ENCODE measurements at regions not wholly inside any gene's neighbourhood (a gene's known extent, or its start where the extent isn't known, plus 50 kb on each side); places are given as distances from the start of the nearest gene placed in this dataset.
"Not testable (repeated sequence)": the region's sequence is repeated elsewhere in the genome, so short reads cannot be mapped to it uniquely, and the experiment has no call there.

- Histone ChIP-seq H3K4me3 (ENCODE audit: low read depth, low read length) (no peak overlapping the region), H3K27ac (ENCODE audit: low read depth) (no peak overlapping the region), H3K36me3 (ENCODE audit: insufficient read depth) (no peaks in the 10 kb centered on the region), H3K4me1 (ENCODE audit: insufficient read depth) (no peaks in the 10 kb centered on the region)
- DNase-seq (ENCODE audit: extremely low spot score): no peak
- WGBS: 85% methylated on average over 1 of the region's 1 CpG
These were observed 1099.4 kb downstream of the FSCB start for GRCh38 chr14:43407706-43408105.

- no peak overlapping the region for H3K4me3 ChIP-seq (ENCODE audit: low read depth, low read length)
- DNase-seq (ENCODE audit: extremely low spot score): no peak
- no peaks in the 10 kb centered on the region for H3K36me3 ChIP-seq (ENCODE audit: insufficient read depth)
- no peaks in the 10 kb centered on the region for H3K4me1 ChIP-seq (ENCODE audit: insufficient read depth)
- H3K27ac ChIP-seq (ENCODE audit: low read depth): no peak overlapping the region
These were observed 1100.2 kb downstream of the FSCB start for GRCh38 chr14:43406931-43407330.

- H3K4me3 ChIP-seq (ENCODE audit: low read depth, low read length): no peak overlapping the region
- H3K36me3 ChIP-seq (ENCODE audit: insufficient read depth): no peaks in the 10 kb centered on the region
- no peaks in the 10 kb centered on the region for H3K4me1 ChIP-seq (ENCODE audit: insufficient read depth)
- H3K27ac ChIP-seq (ENCODE audit: low read depth): no peak overlapping the region
- no peak for DNase-seq (ENCODE audit: extremely low spot score)
- WGBS: 30% methylated on average over 1 of the region's 1 CpG
These were observed 1107.8 kb downstream of the FSCB start for GRCh38 chr14:43399289-43399688.

GRCh38 chr14:43370565-43370896 is 1136.6 kb downstream of the FSCB start:
- H3K36me3 ChIP-seq (ENCODE audit: insufficient read depth); H3K4me1 ChIP-seq (ENCODE audit: insufficient read depth); H3K4me3 ChIP-seq (ENCODE audit: low read depth, low read length); H3K27ac ChIP-seq (ENCODE audit: low read depth); DNase-seq (ENCODE audit: extremely low spot score): not testable (repeated sequence)
- 87% methylated on average over 8 of the region's 8 CpGs for WGBS

- WGBS: 98% methylated on average over 21 of the region's 21 CpGs
- Histone ChIP-seq H3K27ac (ENCODE audit: low read depth) (no peak overlapping the region), H3K36me3 (ENCODE audit: insufficient read depth) (no peaks in the 10 kb centered on the region), H3K4me1 (ENCODE audit: insufficient read depth) (no peaks in the 10 kb centered on the region), H3K4me3 (ENCODE audit: low read depth, low read length) (no peak overlapping the region)
- DNase-seq (ENCODE audit: extremely low spot score): no peak
These were observed 1137.1 kb downstream of the FSCB start for GRCh38 chr14:43369710-43370564.

- no peak for DNase-seq (ENCODE audit: extremely low spot score)
- 93% methylated on average over 3 of the region's 3 CpGs for WGBS
- Histone ChIP-seq H3K36me3 (ENCODE audit: insufficient read depth) (no peaks in the 10 kb centered on the region), H3K4me1 (ENCODE audit: insufficient read depth) (no peaks in the 10 kb centered on the region), H3K4me3 (ENCODE audit: low read depth, low read length) (no peak overlapping the region), H3K27ac (ENCODE audit: low read depth) (no peak overlapping the region)
These were observed 1144.5 kb downstream of the FSCB start for GRCh38 chr14:43362586-43362985.

- Histone ChIP-seq H3K4me1 (ENCODE audit: insufficient read depth) (no peaks in the 10 kb centered on the region), H3K27ac (ENCODE audit: low read depth) (no peak overlapping the region), H3K4me3 (ENCODE audit: low read depth, low read length) (no peak overlapping the region), H3K36me3 (ENCODE audit: insufficient read depth) (no peaks in the 10 kb centered on the region)
- DNase-seq (ENCODE audit: extremely low spot score): no peak
These were observed 1145.3 kb downstream of the FSCB start for GRCh38 chr14:43361751-43362150.

GRCh38 chr14:43360239-43360638 is 1146.8 kb downstream of the FSCB start:
- Histone ChIP-seq H3K4me3 (ENCODE audit: low read depth, low read length) (no peak overlapping the region), H3K27ac (ENCODE audit: low read depth) (no peak overlapping the region), H3K36me3 (ENCODE audit: insufficient read depth) (no peaks in the 10 kb centered on the region), H3K4me1 (ENCODE audit: insufficient read depth) (no peaks in the 10 kb centered on the region)
- no peak for DNase-seq (ENCODE audit: extremely low spot score)
- WGBS: 76% methylated on average over 3 of the region's 3 CpGs

- WGBS: 84% methylated on average over 4 of the region's 4 CpGs
- DNase-seq (ENCODE audit: extremely low spot score): no peak
- no peak overlapping the region for H3K27ac ChIP-seq (ENCODE audit: low read depth)
- no peak overlapping the region for H3K4me3 ChIP-seq (ENCODE audit: low read depth, low read length)
- no peaks in the 10 kb centered on the region for H3K4me1 ChIP-seq (ENCODE audit: insufficient read depth)
- H3K36me3 ChIP-seq (ENCODE audit: insufficient read depth): no peaks in the 10 kb centered on the region
These were observed 1147.8 kb downstream of the FSCB start for GRCh38 chr14:43359317-43359716.

- H3K36me3 ChIP-seq (ENCODE audit: insufficient read depth): no peaks in the 10 kb centered on the region
- H3K4me3 ChIP-seq (ENCODE audit: low read depth, low read length): no peak overlapping the region
- H3K4me1 ChIP-seq (ENCODE audit: insufficient read depth): no peaks in the 10 kb centered on the region
- H3K27ac ChIP-seq (ENCODE audit: low read depth): no peak overlapping the region
- no peak for DNase-seq (ENCODE audit: extremely low spot score)
These were observed 1150.0 kb downstream of the FSCB start for GRCh38 chr14:43356979-43357545.

GRCh38 chr14:43356382-43356781 is 1150.7 kb downstream of the FSCB start:
- no peaks in the 10 kb centered on the region for H3K4me1 ChIP-seq (ENCODE audit: insufficient read depth)
- WGBS: 70% methylated on average over 1 of the region's 1 CpG
- H3K36me3 ChIP-seq (ENCODE audit: insufficient read depth): no peaks in the 10 kb centered on the region
- no peak for DNase-seq (ENCODE audit: extremely low spot score)
- H3K27ac ChIP-seq (ENCODE audit: low read depth): no peak overlapping the region
- no peak overlapping the region for H3K4me3 ChIP-seq (ENCODE audit: low read depth, low read length)

- Histone ChIP-seq H3K4me1 (ENCODE audit: insufficient read depth) (no peaks in the 10 kb centered on the region), H3K4me3 (ENCODE audit: low read depth, low read length) (no peak overlapping the region), H3K36me3 (ENCODE audit: insufficient read depth) (no peaks in the 10 kb centered on the region), H3K27ac (ENCODE audit: low read depth) (no peak overlapping the region)
- 83% methylated on average over 3 of the region's 3 CpGs for WGBS
- no peak for DNase-seq (ENCODE audit: extremely low spot score)
These were observed 1165.2 kb downstream of the FSCB start for GRCh38 chr14:43341921-43342320.

GRCh38 chr14:43338713-43339112 is 1168.4 kb downstream of the FSCB start:
- H3K27ac ChIP-seq (ENCODE audit: low read depth): no peak overlapping the region
- no peaks in the 10 kb centered on the region for H3K36me3 ChIP-seq (ENCODE audit: insufficient read depth)
- H3K4me1 ChIP-seq (ENCODE audit: insufficient read depth): no peaks in the 10 kb centered on the region
- H3K4me3 ChIP-seq (ENCODE audit: low read depth, low read length): no peak overlapping the region
- DNase-seq (ENCODE audit: extremely low spot score): no peak
- WGBS: 66% methylated on average over 1 of the region's 1 CpG

- WGBS: 69% methylated on average over 2 of the region's 2 CpGs
- Histone ChIP-seq H3K4me3 (ENCODE audit: low read depth, low read length) (no peak overlapping the region), H3K27ac (ENCODE audit: low read depth) (no peak overlapping the region), H3K4me1 (ENCODE audit: insufficient read depth) (no peaks in the 10 kb centered on the region), H3K36me3 (ENCODE audit: insufficient read depth) (no peaks in the 10 kb centered on the region)
- DNase-seq (ENCODE audit: extremely low spot score): no peak
These were observed 1170.7 kb downstream of the FSCB start for GRCh38 chr14:43336351-43336750.
